GM19099 (cell line): ENCODE measurements at regions not wholly inside any gene's neighbourhood (a gene's known extent, or its start where the extent isn't known, plus 50 kb on each side); places are given as distances from the start of the nearest gene placed in this dataset.

ENCODE experiments used
- POLR2A ChIP-seq: IDR thresholded peaks from 3 replicates; pipeline ENCODE4 v1.6.1; 2011; ENCODE audit warnings: low read depth; ENCODE audit not compliant: insufficient read length; ENCODE audit errors: extremely low read depth

- TF ChIP-seq POLR2A = no peak
Observed at GRCh38 chr4:81881855-81882621, 410.3 kb upstream of the RASGEF1B start.

- no peak for TF ChIP-seq POLR2A
Observed at GRCh38 chr4:81876106-81876505, 404.4 kb upstream of the RASGEF1B start.

- TF ChIP-seq POLR2A = no peak
Observed at GRCh38 chr4:81874661-81875515, 403.2 kb upstream of the RASGEF1B start.

GRCh38 chr4:81870275-81870674, 398.6 kb upstream of the RASGEF1B start:
- TF ChIP-seq POLR2A = no peak

GRCh38 chr4:81860111-81860510, 388.4 kb upstream of the RASGEF1B start:
- TF ChIP-seq POLR2A = no peak

- no peak for TF ChIP-seq POLR2A
Observed at GRCh38 chr4:81854406-81854805, 382.7 kb upstream of the RASGEF1B start.

- TF ChIP-seq POLR2A = no peak
Observed at GRCh38 chr4:81852031-81852715, 380.5 kb upstream of the RASGEF1B start.

- no peak for TF ChIP-seq POLR2A
Observed at GRCh38 chr4:81850701-81851100, 379.0 kb upstream of the RASGEF1B start.

- no peak for TF ChIP-seq POLR2A
Observed at GRCh38 chr4:81845761-81846160, 374.1 kb upstream of the RASGEF1B start.

GRCh38 chr4:81845273-81845672, 373.6 kb upstream of the RASGEF1B start:
- TF ChIP-seq POLR2A = no peak

- TF ChIP-seq POLR2A = no peak
Observed at GRCh38 chr4:81844717-81845116, 373.0 kb upstream of the RASGEF1B start.

GRCh38 chr4:81839347-81840042, 367.8 kb upstream of the RASGEF1B start:
- TF ChIP-seq POLR2A = no peak

GRCh38 chr4:81838586-81838985, 366.9 kb upstream of the RASGEF1B start:
- TF ChIP-seq POLR2A = no peak

- no peak for TF ChIP-seq POLR2A
Observed at GRCh38 chr4:81836716-81837115, 365.0 kb upstream of the RASGEF1B start.

- no peak for TF ChIP-seq POLR2A
Observed at GRCh38 chr4:81833576-81833975, 361.9 kb upstream of the RASGEF1B start.
